Neuronal stem cell (in vitro differentiated cells): ENCODE measurements at regions not wholly inside any gene's neighbourhood (a gene's known extent, or its start where the extent isn't known, plus 50 kb on each side); places are given as distances from the start of the nearest gene placed in this dataset.

Source experiments
- DNase-seq: peaks from one replicate; pipeline ENCODE4 v3.0.0-alpha.2; 2013; ENCODE audit warnings: low spot score
- H2AFZ ChIP-seq: one replicate; pipeline ENCODE4 v1.6.1; 2013; ENCODE audit warnings: mild to moderate bottlenecking, low read length, inconsistent platforms
- H2AK5ac ChIP-seq: 2 replicates; pipeline ENCODE4 v1.6.1; 2013; ENCODE audit warnings: low read depth, mild to moderate bottlenecking, inconsistent platforms, low read length, moderate library complexity, mixed read lengths
- H2BK120ac ChIP-seq: 2 replicates; pipeline ENCODE4 v1.6.1; 2013; ENCODE audit warnings: low read depth, mild to moderate bottlenecking, inconsistent platforms, low read length, moderate library complexity, mixed read lengths
- H2BK12ac ChIP-seq: one replicate; pipeline ENCODE4 v1.6.1; 2013; ENCODE audit warnings: low read length, inconsistent platforms
- H2BK15ac ChIP-seq: 2 replicates; pipeline ENCODE4 v1.6.1; 2013; ENCODE audit warnings: mild to moderate bottlenecking, low read length, inconsistent platforms, mixed read lengths
- H2BK5ac ChIP-seq: one replicate; pipeline ENCODE4 v1.6.1; 2013; ENCODE audit warnings: inconsistent platforms, mild to moderate bottlenecking, low read length, moderate library complexity
- H3K14ac ChIP-seq: one replicate; pipeline ENCODE4 v1.6.1; 2013; ENCODE audit warnings: low read length, inconsistent platforms
- H3K18ac ChIP-seq: 2 replicates; pipeline ENCODE4 v1.6.1; 2013; ENCODE audit warnings: low read length, inconsistent platforms
- H3K23ac ChIP-seq: 2 replicates; pipeline ENCODE4 v1.6.1; 2013; ENCODE audit warnings: low read depth, mild to moderate bottlenecking, mixed read lengths, low read length, inconsistent platforms; ENCODE audit not compliant: poor library complexity
- H3K27ac ChIP-seq: replicated peaks from 3 replicates; pipeline ENCODE4 v1.5.1; 2013; ENCODE audit warnings: low read length, inconsistent platforms
- H3K27me3 ChIP-seq, 3 experiments: 2 replicates each; pipeline ENCODE4 v1.6.1; 2013; ENCODE audit warnings: low read length in 3 of 3, mild to moderate bottlenecking in 2 of 3, inconsistent platforms in 1 of 3, low read depth in 1 of 3, mixed read lengths in 1 of 3, moderate library complexity in 1 of 3; ENCODE audit not compliant: control insufficient read depth in 3 of 3, insufficient read depth in 3 of 3
- H3K36me3 ChIP-seq, 2 donors: replicated peaks in 1 of 2; 2 replicates each; pipeline ENCODE4 v1.6.1; 2013; ENCODE audit warnings: low read length in 2 of 2; ENCODE audit not compliant: control insufficient read depth in 2 of 2, insufficient read depth in 2 of 2
- H3K4ac ChIP-seq: 2 replicates; pipeline ENCODE4 v1.6.1; 2013; ENCODE audit warnings: inconsistent platforms, mild to moderate bottlenecking, low read length, moderate library complexity
- H3K4me1 ChIP-seq, 2 donors: 1 replicate in 1 of 2; 2 replicates in 1 of 2; pipeline ENCODE4 v1.6.1; 2013; ENCODE audit warnings: low read length in 2 of 2, low read depth in 1 of 2; ENCODE audit not compliant: control insufficient read depth in 2 of 2, insufficient read depth in 1 of 2
- H3K4me2 ChIP-seq: one replicate; pipeline ENCODE4 v1.6.1; 2013; ENCODE audit warnings: mild to moderate bottlenecking, low read length, inconsistent platforms; ENCODE audit not compliant: insufficient read depth, poor library complexity, severe bottlenecking
- H3K4me3 ChIP-seq, 2 donors: 2 replicates each; pipeline ENCODE4 v1.5.1; 2013; ENCODE audit warnings: low read length in 2 of 2, mild to moderate bottlenecking in 2 of 2, inconsistent platforms in 1 of 2, moderate library complexity in 1 of 2
- H3K79me1 ChIP-seq: one replicate; pipeline ENCODE4 v1.6.1; 2013; ENCODE audit warnings: low read depth, mild to moderate bottlenecking, inconsistent platforms, low read length, moderate library complexity
- H3K9ac ChIP-seq: one replicate; pipeline ENCODE4 v1.6.1; 2013; ENCODE audit warnings: mild to moderate bottlenecking, low read depth, low read length, inconsistent platforms; ENCODE audit not compliant: poor library complexity
- H3K9me3 ChIP-seq, 2 donors: replicated peaks in 1 of 2; 2 replicates each; pipeline versions ENCODE3 to v1.6.1; 2013; ENCODE audit warnings: low read length in 2 of 2, mild to moderate bottlenecking in 2 of 2, inconsistent platforms in 1 of 2, low read depth in 1 of 2, mixed read lengths in 1 of 2, moderate library complexity in 1 of 2; ENCODE audit not compliant: control insufficient read depth in 2 of 2, insufficient read depth in 1 of 2
- H4K8ac ChIP-seq: one replicate; pipeline ENCODE4 v1.6.1; 2013; ENCODE audit warnings: low read depth, mild to moderate bottlenecking, inconsistent platforms, low read length, moderate library complexity
- H4K91ac ChIP-seq: one replicate; pipeline ENCODE4 v1.6.1; 2013; ENCODE audit warnings: low read length, low read depth, mild to moderate bottlenecking, inconsistent platforms; ENCODE audit not compliant: poor library complexity
- WGBS, 2 donors: extraction: QIAGEN DNeasy Blood & Tissue Kit; methylation state at CpG; one replicate each; pipeline ENCODE4 v1.1.7; 2013; ENCODE audit warnings: missing lambda C conversion rate in 2 of 2, mixed read lengths in 1 of 2; ENCODE audit not compliant: insufficient read length in 2 of 2, insufficient replicate concordance in 1 of 2; ENCODE audit errors: extremely low coverage in 2 of 2; 5-methylcytosine and 5-hydroxymethylcytosine counted together

- H2BK120ac ChIP-seq = no peak overlapping the region
- no peak overlapping the region for H3K4ac ChIP-seq
- DNase-seq = no peak
- H3K27ac ChIP-seq = no peak overlapping the region
- H3K27me3 ChIP-seq = no peaks in the 10 kb centered on the region
- H3K4me1 ChIP-seq = no peaks in the 10 kb centered on the region
- H3K4me3 ChIP-seq = no peak overlapping the region
- no peak overlapping the region for H2AK5ac ChIP-seq
- no peak overlapping the region for H3K4me2 ChIP-seq
- H4K91ac ChIP-seq = no peak overlapping the region
- H4K8ac ChIP-seq = no peak overlapping the region
- H3K9me3 ChIP-seq = peaks cover 0 to 3% of the 10 kb centered on the region in 2 donors
- WGBS, 2 donors = no CpG with 5 or more reads among the region's 18 CpGs
- H2BK5ac ChIP-seq = no peak overlapping the region
- peak overlapping the region; percentile 28 for H3K18ac ChIP-seq
- no peak overlapping the region for H3K23ac ChIP-seq
- no peaks in the 10 kb centered on the region for H3K79me1 ChIP-seq
- no peaks in the 10 kb centered on the region for H3K36me3 ChIP-seq
- H2BK15ac ChIP-seq = peak overlapping the region; percentile 67
- no peak overlapping the region for H2AFZ ChIP-seq
- no peak overlapping the region for H3K9ac ChIP-seq
- no peak overlapping the region for H3K14ac ChIP-seq
- H2BK12ac ChIP-seq = no peak overlapping the region
Observed at GRCh38 chr6:141174932-141175331, 957.8 kb upstream of the GJE1 start.

GRCh38 chr6:141173529-141173928 is 959.2 kb upstream of the GJE1 start:
- Histone ChIP-seq H2BK12ac (no peak overlapping the region), H4K8ac (no peak overlapping the region), H3K9ac (no peak overlapping the region), H3K27ac (no peak overlapping the region), H2BK15ac (no peak overlapping the region), H2AK5ac (no peak overlapping the region), H3K4me1 (no peaks in the 10 kb centered on the region), H3K36me3 (no peaks in the 10 kb centered on the region), H3K18ac (no peak overlapping the region), H3K23ac (no peak overlapping the region), H3K14ac (no peak overlapping the region), H3K27me3 (no peaks in the 10 kb centered on the region), H2AFZ (no peak overlapping the region), H3K9me3 (peaks cover 0 to 3% of the 10 kb centered on the region in 2 donors), H3K4me2 (no peak overlapping the region), H3K4ac (no peak overlapping the region), H3K4me3 (no peak overlapping the region), H3K79me1 (no peaks in the 10 kb centered on the region), H4K91ac (no peak overlapping the region), H2BK120ac (no peak overlapping the region), H2BK5ac (no peak overlapping the region)
- DNase-seq = no peak

- no peak overlapping the region for H3K4ac ChIP-seq
- no peak overlapping the region for H2AFZ ChIP-seq
- H3K23ac ChIP-seq = no peak overlapping the region
- H3K18ac ChIP-seq = no peak overlapping the region
- no peak for DNase-seq
- H3K27ac ChIP-seq = no peak overlapping the region
- H4K8ac ChIP-seq = no peak overlapping the region
- H3K4me3 ChIP-seq = no peak overlapping the region
- no peak overlapping the region for H3K4me2 ChIP-seq
- H3K4me1 ChIP-seq = peaks cover 0 to 2% of the 10 kb centered on the region in 2 donors
- peaks cover 0 to 3% of the 10 kb centered on the region in 2 donors for H3K9me3 ChIP-seq
- H3K36me3 ChIP-seq = no peaks in the 10 kb centered on the region
- H3K79me1 ChIP-seq = no peaks in the 10 kb centered on the region
- H2BK12ac ChIP-seq = no peak overlapping the region
- no peak overlapping the region for H2BK15ac ChIP-seq
- WGBS, 2 donors = no CpG with 5 or more reads among the region's 1 CpG
- H4K91ac ChIP-seq = no peak overlapping the region
- no peaks in the 10 kb centered on the region for H3K27me3 ChIP-seq
- no peak overlapping the region for H3K9ac ChIP-seq
- no peak overlapping the region for H2BK120ac ChIP-seq
- H3K14ac ChIP-seq = no peak overlapping the region
- H2AK5ac ChIP-seq = no peak overlapping the region
- H2BK5ac ChIP-seq = no peak overlapping the region
Observed at GRCh38 chr6:141169419-141169818, 963.3 kb upstream of the GJE1 start.

GRCh38 chr6:141167945-141168344 is 964.8 kb upstream of the GJE1 start:
- WGBS, 2 donors = no CpG with 5 or more reads among the region's 20 CpGs
- H2AFZ ChIP-seq = no peak overlapping the region
- no peak overlapping the region for H2BK120ac ChIP-seq
- H2AK5ac ChIP-seq = no peak overlapping the region
- no peaks in the 10 kb centered on the region for H3K79me1 ChIP-seq
- H3K23ac ChIP-seq = no peak overlapping the region
- no peak overlapping the region for H3K9ac ChIP-seq
- H3K18ac ChIP-seq = peak overlapping the region; percentile 5
- H4K8ac ChIP-seq = no peak overlapping the region
- no peak overlapping the region for H3K4ac ChIP-seq
- no peak overlapping the region for H3K27ac ChIP-seq
- no peak for DNase-seq
- no peak overlapping the region for H4K91ac ChIP-seq
- H3K4me2 ChIP-seq = no peak overlapping the region
- no peak overlapping the region for H3K14ac ChIP-seq
- H3K4me3 ChIP-seq = no peak overlapping the region
- no peak overlapping the region for H2BK12ac ChIP-seq
- no peaks in the 10 kb centered on the region for H3K36me3 ChIP-seq
- no peaks in the 10 kb centered on the region for H3K27me3 ChIP-seq
- H2BK15ac ChIP-seq = peak overlapping the region; percentile 30
- H3K4me1 ChIP-seq = peaks cover 0 to 2% of the 10 kb centered on the region in 2 donors
- H2BK5ac ChIP-seq = peak overlapping the region; percentile 78
- peaks cover 0 to 3% of the 10 kb centered on the region in 2 donors for H3K9me3 ChIP-seq
